GM12873 (cell line): ENCODE measurements at regions not wholly inside any gene's neighbourhood (a gene's known extent, or its start where the extent isn't known, plus 50 kb on each side); places are given as distances from the start of the nearest gene placed in this dataset.

Source experiments
- CTCF ChIP-seq: IDR thresholded peaks from 2 replicates; pipeline ENCODE4 v1.5.1; 2012; ENCODE audit warnings: low read depth, mild to moderate bottlenecking, moderate library complexity, low read length, control low read depth; ENCODE audit not compliant: insufficient read depth; ENCODE audit errors: missing control alignments

DNA sequence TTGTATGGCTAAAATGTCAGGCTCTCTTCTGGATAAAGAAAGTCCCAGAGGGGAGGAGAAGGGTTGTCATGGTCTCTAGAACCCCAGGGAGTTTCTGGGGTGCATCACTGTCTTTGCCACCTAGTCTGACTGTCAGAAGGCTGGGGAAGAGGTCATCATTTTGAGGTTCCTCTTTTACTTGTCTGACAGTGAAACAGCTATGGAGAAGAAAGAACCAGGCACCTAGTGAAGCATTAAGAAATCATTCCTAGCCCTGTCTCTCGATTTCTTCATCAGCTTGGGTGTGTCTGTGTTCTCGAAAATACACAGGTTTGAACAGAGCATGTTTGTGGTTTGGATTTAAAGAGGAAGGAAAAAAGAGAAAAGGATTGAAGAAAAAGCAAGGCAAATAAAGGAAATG, 158.7 kb upstream of the LRIG3 start:
- TF ChIP-seq CTCF = no peak

DNA sequence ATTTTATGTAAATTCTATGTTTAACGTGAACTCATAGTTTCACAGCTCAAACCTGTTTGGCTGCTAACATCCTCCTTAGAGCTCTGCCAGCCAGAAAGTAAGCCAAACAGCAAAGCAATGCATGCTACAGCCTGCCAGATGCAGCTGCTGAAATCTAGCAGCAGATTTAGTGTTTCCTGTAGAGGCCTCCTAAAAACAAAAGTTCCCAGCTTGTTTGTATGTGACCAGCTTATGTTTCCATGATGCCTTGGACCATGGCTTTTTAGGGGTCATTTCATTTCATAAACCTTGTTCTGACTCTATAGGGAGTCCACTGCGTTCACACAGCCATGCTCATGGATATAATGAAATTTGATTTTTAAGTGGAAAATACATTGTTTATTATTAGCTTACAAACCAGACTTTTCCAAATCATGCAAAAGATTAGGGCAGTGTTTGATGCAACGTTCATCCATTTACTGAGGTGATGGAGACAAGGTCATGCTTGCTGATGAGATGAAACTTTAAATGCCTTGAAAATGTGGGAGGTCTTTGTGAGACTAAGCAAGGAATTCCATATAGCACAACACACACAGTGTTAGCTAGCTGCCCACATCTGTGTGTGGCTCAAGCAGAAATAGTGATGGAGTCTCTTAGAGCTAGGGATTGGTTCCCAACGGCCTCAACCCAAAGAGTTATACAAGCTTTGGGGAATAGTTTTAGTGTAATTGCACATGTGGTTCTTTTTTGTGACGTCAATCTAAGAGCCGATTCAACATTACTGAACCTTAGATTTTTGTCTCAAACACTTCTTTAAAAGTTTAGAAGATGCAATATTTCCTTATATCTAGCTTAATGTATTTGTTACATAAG, 157.5 kb upstream of the LRIG3 start:
- no peak for TF ChIP-seq CTCF

DNA sequence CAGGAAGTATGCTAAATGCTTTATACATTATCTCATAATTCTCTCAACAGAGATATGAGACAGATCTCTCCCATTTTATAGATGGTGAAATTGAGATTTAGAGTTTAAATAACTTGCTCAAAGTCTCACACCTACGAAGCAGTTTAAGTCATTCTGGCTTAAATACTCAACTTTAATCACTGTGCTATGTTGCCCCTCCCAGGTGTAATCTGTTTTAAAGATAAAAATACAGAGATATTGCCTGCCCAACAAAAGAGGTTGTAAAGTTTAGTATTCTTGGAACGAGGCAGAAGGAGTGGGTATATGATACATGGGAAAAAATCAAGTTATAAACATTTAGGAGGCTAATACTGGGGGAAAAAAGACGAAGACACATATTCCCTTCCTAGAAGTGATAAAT, 156.8 kb upstream of the LRIG3 start:
- no peak for TF ChIP-seq CTCF

- no peak for TF ChIP-seq CTCF
Measured at GRCh38 chr12:59076622-59077021, 156.3 kb upstream of the LRIG3 start.

DNA sequence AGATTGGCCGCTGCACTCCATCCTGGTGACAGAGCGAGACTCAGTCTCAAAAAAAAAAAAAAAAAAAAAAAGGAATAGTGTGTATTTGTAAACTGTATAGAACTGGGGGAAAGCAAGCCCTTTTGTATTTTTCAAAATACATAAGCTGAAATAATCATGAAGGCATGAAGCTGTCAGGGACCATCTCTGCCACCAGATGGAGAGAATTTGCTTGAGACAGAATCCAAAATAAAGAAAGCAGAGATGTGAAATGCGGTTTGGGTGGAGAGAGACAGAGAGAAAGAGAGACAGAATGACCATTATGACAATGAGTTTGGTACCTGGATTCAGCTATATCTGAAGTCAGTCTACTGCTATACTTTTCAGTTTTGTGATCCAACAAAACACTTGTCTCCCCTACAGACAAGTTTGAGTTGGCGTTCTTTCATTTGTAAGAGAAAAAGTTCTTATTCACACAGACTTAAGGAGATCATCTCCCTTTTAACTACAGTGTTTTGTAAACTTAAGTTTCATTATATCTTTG, 155.7 kb upstream of the LRIG3 start:
- TF ChIP-seq CTCF = no peak

GRCh38 chr12:59075141-59075540, 154.8 kb upstream of the LRIG3 start:
- no peak for TF ChIP-seq CTCF

DNA sequence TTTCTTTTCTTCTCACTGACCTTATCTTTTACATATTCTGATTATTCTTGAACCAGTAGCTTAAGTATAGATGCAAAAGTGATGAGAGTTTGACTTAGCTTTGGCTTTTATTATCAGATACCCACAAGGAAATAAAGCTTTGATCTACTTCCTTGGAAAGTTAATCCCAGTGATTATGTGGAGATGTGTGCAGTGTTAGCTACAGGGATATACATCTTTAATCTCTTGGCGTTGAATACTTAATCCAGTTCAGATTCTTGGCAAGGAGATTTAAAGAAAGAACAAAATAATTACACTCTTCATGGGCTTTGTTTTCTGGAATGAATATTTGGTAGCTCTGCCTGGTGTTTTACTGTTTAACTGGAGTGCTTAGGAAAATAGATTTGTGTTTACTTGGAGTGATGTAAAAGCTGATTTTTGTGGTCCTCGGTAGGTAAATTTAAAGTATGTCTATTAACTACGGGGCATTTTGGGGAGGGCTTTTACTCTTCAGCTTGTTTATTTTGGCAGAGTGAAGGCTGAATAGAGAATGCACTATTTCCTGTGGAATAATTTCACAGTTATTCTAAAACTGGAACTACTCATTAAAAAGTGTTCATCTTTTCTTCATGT, 150.1 kb upstream of the LRIG3 start:
- TF ChIP-seq CTCF = no peak
